Heart right ventricle (tissue), 16 donors: ENCODE measurements at regions not wholly inside any gene's neighbourhood (a gene's known extent, or its start where the extent isn't known, plus 50 kb on each side); places are given as distances from the start of the nearest gene placed in this dataset.

Source experiments
- ATAC-seq, 8 donors: fragments of 200-7000 bp; cut with Tn5 transposase; one replicate each; pipeline ENCODE4 v1.9.1; 2020; ENCODE audit warnings: mild to moderate bottlenecking in 8 of 8, moderate library complexity in 8 of 8, moderate number of reproducible peaks in 1 of 8
- DNase-seq, 2 donors: peaks; one replicate each; pipeline ENCODE4 v3.0.0-alpha.2; 2020
- H3K27ac ChIP-seq, 10 donors: fragments of 200-600 bp; sonication (generic) in 2 of 10; one replicate each; pipeline versions ENCODE4 v1.5.0 to v1.8.0; 2020 to 2022; ENCODE audit warnings: mild to moderate bottlenecking in 3 of 10
- H3K27me3 ChIP-seq, 7 donors: fragments of 200-600 bp; one replicate each; pipeline ENCODE4 v1.8.0; 2021 to 2022; ENCODE audit warnings: mild to moderate bottlenecking in 2 of 7
- H3K36me3 ChIP-seq, 9 donors: fragments of 200-600 bp; sonication (generic) in 1 of 9; one replicate each; pipeline versions ENCODE4 v1.5.0 to v1.8.0; 2020 to 2022; ENCODE audit warnings: mild to moderate bottlenecking in 2 of 9
- H3K4me1 ChIP-seq, 9 donors: fragments of 200-600 bp; sonication (generic) in 1 of 9; one replicate each; pipeline versions ENCODE4 v1.5.0 to v1.8.0; 2020 to 2022; ENCODE audit warnings: mild to moderate bottlenecking in 4 of 9
- H3K4me3 ChIP-seq, 10 donors: fragments of 200-600 bp; sonication (generic) in 2 of 10; one replicate each; pipeline versions ENCODE4 v1.5.0 to v1.8.0; 2020 to 2022; ENCODE audit warnings: mild to moderate bottlenecking in 7 of 10, moderate library complexity in 2 of 10
- H3K9me3 ChIP-seq, 11 donors: fragments of 200-600 bp in 10 of 11; sonication (generic) in 2 of 11; one replicate each; pipeline versions ENCODE4 v1.5.0 to v1.8.0; 2013 to 2022; ENCODE audit warnings: mild to moderate bottlenecking in 2 of 11, control low read depth in 1 of 11, moderate library complexity in 1 of 11
- WGBS, 2 donors: extraction: QIAGEN DNeasy Blood & Tissue Kit; methylation state at CpG; one replicate each; pipeline ENCODE4 v1.1.7; 2013; ENCODE audit warnings: inconsistent platforms in 1 of 2; 5-methylcytosine and 5-hydroxymethylcytosine counted together
- intact Hi-C, 10 donors: fragments of 100-400 bp; cut with DNase I; formaldehyde crosslinking; loops; one replicate each; pipeline versions ENCODE4 v1.11.1 to v1.14.2; 2022
- TF ChIP-seq, protein P1 (sequence below), 9 donors: fragments of 200-600 bp; sonication (generic) in 2 of 9; IDR thresholded peaks; one replicate each; pipeline versions ENCODE4 v1.5.0 to v1.8.0; 2021 to 2022; ENCODE audit warnings: antibody characterized with exemption in 9 of 9, mild to moderate bottlenecking in 5 of 9, moderate library complexity in 1 of 9
- donor health status: Arrhythmogenic right ventricular cardiomyopathy.
- donor health status: ischemic (EF 13 %, LVEDD 7.1; RV severe dilation, severe dysfunction).
- donor health status: healthy with polysubstance abuse.
- donor health status: DM: no; HTN: yes; CAD: no.
- donor health status: DM: no; HTN: no; CAD: no.
- donor health status: ischemic (EF 25% LVEDD 6.9; RV normal size, moderate dysfunction).
- donor health status: ischemic (EF 25% LVEDD 5.7; RV mildly dilated, moderate dysfunction).
- donor health status: healthy.
- donor health status: DM: yes; HTN: yes; CAD: no.
- donor health status: Ischemic cardiomyopathy.
- donor health status: ischemic (EF 35%, LVEDD 5.7; RV mildly dilated, moderate dysfunction).
- donor health status: nonischemic (EF 11% LVEDD 7.7; RV severe dilation, severe dysfunction).
- donor health status: DM: yes; HTN: yes; CAD: no.
- donor health status: PGD.
- donor health status: ischemic (EF 29% LVEDD 5.4; RV normal size, mild dysfunction).
- donor health status: nonischemic (EF 23%, LVEDD 6.1; RV moderate dilation, normal function).

DNA sequence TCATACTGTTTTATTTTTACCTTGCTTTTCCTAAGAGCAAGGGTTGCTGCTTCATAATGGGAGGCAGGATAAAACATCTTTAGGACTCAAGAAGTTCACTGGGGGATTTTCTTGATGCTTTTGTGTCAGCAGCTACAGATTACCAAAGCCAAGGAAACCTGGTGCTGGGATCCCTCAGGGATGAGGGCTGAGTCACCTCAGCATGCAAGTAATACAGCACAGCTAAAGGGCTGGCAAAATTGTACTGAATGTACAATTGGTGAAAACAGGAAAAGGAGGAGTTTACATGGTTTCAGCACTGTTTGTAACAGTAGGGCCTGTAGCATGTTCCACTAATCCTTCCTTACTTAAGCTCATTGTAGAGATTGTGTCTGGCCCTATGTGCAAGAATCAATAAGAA, 1056.8 kb downstream of the SORCS1 start:
- Histone ChIP-seq H3K36me3 (no peaks in the 10 kb centered on the region), H3K4me1 (no peaks in the 10 kb centered on the region), H3K9me3 (no peaks in the 10 kb centered on the region), H3K27ac (no peak overlapping the region), H3K4me3 (no peak overlapping the region), H3K27me3 (no peaks in the 10 kb centered on the region)
- TF ChIP-seq, protein P1, sequence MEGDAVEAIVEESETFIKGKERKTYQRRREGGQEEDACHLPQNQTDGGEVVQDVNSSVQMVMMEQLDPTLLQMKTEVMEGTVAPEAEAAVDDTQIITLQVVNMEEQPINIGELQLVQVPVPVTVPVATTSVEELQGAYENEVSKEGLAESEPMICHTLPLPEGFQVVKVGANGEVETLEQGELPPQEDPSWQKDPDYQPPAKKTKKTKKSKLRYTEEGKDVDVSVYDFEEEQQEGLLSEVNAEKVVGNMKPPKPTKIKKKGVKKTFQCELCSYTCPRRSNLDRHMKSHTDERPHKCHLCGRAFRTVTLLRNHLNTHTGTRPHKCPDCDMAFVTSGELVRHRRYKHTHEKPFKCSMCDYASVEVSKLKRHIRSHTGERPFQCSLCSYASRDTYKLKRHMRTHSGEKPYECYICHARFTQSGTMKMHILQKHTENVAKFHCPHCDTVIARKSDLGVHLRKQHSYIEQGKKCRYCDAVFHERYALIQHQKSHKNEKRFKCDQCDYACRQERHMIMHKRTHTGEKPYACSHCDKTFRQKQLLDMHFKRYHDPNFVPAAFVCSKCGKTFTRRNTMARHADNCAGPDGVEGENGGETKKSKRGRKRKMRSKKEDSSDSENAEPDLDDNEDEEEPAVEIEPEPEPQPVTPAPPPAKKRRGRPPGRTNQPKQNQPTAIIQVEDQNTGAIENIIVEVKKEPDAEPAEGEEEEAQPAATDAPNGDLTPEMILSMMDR (IDR thresholded peaks at IDR 0.05) = no peak
- DNase-seq (no peak), ATAC-seq (no peak)
- intact Hi-C loops = no loop called here

GRCh38 chr10:106106114-106106513, 1058.4 kb downstream of the SORCS1 start:
- H3K36me3 ChIP-seq = no peaks in the 10 kb centered on the region

DNA sequence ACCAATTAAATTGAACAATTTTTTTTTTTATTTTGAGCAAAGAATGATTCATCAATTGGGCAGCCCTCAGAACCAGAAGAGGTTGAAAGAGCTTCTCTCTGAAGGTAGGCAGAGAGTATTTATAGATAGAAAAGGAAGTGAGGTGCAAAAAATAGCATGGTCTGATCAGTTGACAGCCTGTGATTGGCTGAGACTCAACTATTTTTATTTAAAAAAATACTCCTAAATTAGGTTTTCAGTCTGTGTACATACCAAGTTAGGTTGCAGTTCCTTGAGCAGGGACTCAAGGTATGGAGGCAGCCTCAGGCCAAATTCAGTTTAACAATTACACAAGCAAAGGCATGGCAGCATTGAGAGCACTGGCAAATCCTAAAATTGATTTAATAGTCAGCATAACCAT, 1074.7 kb downstream of the SORCS1 start:
- no peaks in the 10 kb centered on the region for H3K4me1 ChIP-seq
- TF ChIP-seq, protein P1 (IDR thresholded peaks at IDR 0.05) = no peak
- no peaks in the 10 kb centered on the region for H3K27me3 ChIP-seq
- H3K4me3 ChIP-seq = no peak overlapping the region
- ATAC-seq = no peak
- H3K27ac ChIP-seq = no peak overlapping the region
- H3K9me3 ChIP-seq = no peaks in the 10 kb centered on the region
- intact Hi-C loops = no loop called here
- H3K36me3 ChIP-seq = no peaks in the 10 kb centered on the region
- no peak for DNase-seq

More at GRCh38 chr10:106106114-106106513, 1058.4 kb downstream of the SORCS1 start:
- TF ChIP-seq, protein P1 (IDR thresholded peaks at IDR 0.05) = no peak
- intact Hi-C loops = no loop called here
- no peak for ATAC-seq
- no peaks in the 10 kb centered on the region for H3K9me3 ChIP-seq
- no peaks in the 10 kb centered on the region for H3K4me1 ChIP-seq
- H3K4me3 ChIP-seq = no peak overlapping the region
- no peaks in the 10 kb centered on the region for H3K27me3 ChIP-seq
- no peak overlapping the region for H3K27ac ChIP-seq
- no peak for DNase-seq
- 79 to 96% methylated on average over 2 of the region's 2 CpGs for WGBS, 2 donors

- H3K4me1 ChIP-seq = no peaks in the 10 kb centered on the region
- WGBS, 2 donors = 94 to 100% methylated on average over 1 of the region's 1 CpG
- H3K27ac ChIP-seq = no peak overlapping the region
- DNase-seq = no peak
- H3K36me3 ChIP-seq = no peaks in the 10 kb centered on the region
- no peak overlapping the region for H3K4me3 ChIP-seq
- H3K9me3 ChIP-seq = no peaks in the 10 kb centered on the region
- intact Hi-C loops = no loop called here
- no peaks in the 10 kb centered on the region for H3K27me3 ChIP-seq
- TF ChIP-seq, protein P1 (IDR thresholded peaks at IDR 0.05) = no peak
- no peak for ATAC-seq
Observed at GRCh38 chr10:106086391-106086790, 1078.1 kb downstream of the SORCS1 start.

DNA sequence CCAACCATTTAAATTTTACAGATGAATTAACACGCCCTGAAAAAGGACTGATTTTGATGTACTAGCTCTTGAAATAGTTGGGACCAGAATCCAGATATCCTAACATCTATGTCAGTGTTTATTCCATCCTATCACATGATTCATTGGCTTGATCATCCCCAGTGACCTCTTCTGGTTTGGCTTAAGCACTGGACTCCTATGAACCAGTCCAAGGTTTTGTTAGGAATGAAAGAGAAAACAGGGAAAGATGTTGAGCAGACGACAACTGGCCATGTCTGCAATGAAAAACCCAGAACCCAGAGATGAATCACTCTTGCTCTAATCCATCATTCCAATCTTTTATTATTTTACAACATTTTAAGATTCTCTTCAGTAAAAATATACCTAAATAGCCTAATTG, 1080.9 kb downstream of the SORCS1 start:
- DNase-seq = no peak
- ATAC-seq = peak in 1 of 8 donors; percentile 40
- no peaks in the 10 kb centered on the region for H3K27me3 ChIP-seq
- intact Hi-C loops = no loop called here
- no peak overlapping the region for H3K27ac ChIP-seq
- H3K9me3 ChIP-seq = no peaks in the 10 kb centered on the region
- TF ChIP-seq, protein P1 (IDR thresholded peaks at IDR 0.05) = no peak
- no peak overlapping the region for H3K4me3 ChIP-seq
- 81 to 84% methylated on average over 2 of the region's 2 CpGs for WGBS, 2 donors
- H3K4me1 ChIP-seq = no peaks in the 10 kb centered on the region
- H3K36me3 ChIP-seq = no peaks in the 10 kb centered on the region
